Left lung (tissue), 4 donors: ENCODE measurements at regions not wholly inside any gene's neighbourhood (a gene's known extent, or its start where the extent isn't known, plus 50 kb on each side); places are given as distances from the start of the nearest gene placed in this dataset.

Experiments
- ATAC-seq: fragments of 200-7000 bp; cut with Tn5 transposase; one replicate; pipeline ENCODE4 v1.9.1; 2020; ENCODE audit warnings: moderate library complexity
- DNase-seq, 4 donors: peaks; one replicate each; pipeline ENCODE4 v3.0.0-alpha.2; 2013 to 2020
- H3K27ac ChIP-seq, 2 donors: fragments of 200-600 bp; sonication (generic) in 1 of 2; one replicate each; pipeline versions ENCODE4 v1.5.0 to v1.8.0; 2020 to 2021
- H3K27me3 ChIP-seq, 2 donors: fragments of 200-600 bp; sonication (generic) in 1 of 2; one replicate each; pipeline versions ENCODE4 v1.5.0 to v1.8.0; 2020 to 2021
- H3K36me3 ChIP-seq, 2 donors: fragments of 200-600 bp; sonication (generic) in 1 of 2; one replicate each; pipeline versions ENCODE4 v1.5.0 to v1.8.0; 2020 to 2021
- H3K4me1 ChIP-seq, 2 donors: fragments of 200-600 bp; one replicate each; pipeline ENCODE4 v1.8.0; 2021
- H3K4me3 ChIP-seq, 2 donors: fragments of 200-600 bp; sonication (generic) in 1 of 2; one replicate each; pipeline versions ENCODE4 v1.5.0 to v1.8.0; 2020 to 2021; ENCODE audit warnings: mild to moderate bottlenecking in 1 of 2
- H3K9me3 ChIP-seq, 2 donors: fragments of 200-600 bp; sonication (generic) in 1 of 2; one replicate each; pipeline versions ENCODE4 v1.5.0 to v1.8.0; 2020 to 2021
- intact Hi-C, 2 donors: fragments of 100-400 bp; cut with DNase I; formaldehyde crosslinking; loops; one replicate each; pipeline versions ENCODE4 v1.11.2 to v1.14.2; 2022
- TF ChIP-seq, protein P1 (sequence below), 2 donors: fragments of 200-600 bp; sonication (generic) in 1 of 2; IDR thresholded peaks; one replicate each; pipeline versions ENCODE4 v1.5.0 to v1.8.0; 2021; ENCODE audit warnings: antibody characterized with exemption in 2 of 2
- donor health status: DM: no; HTN: yes; CAD: no.
- donor health status: DM: no; HTN: no; CAD: no.

GRCh38 chr3:161579395-161580126, 83.0 kb downstream of the OTOL1 start:
- Histone ChIP-seq H3K27ac (no peak overlapping the region), H3K4me1 (no peaks in the 10 kb centered on the region), H3K4me3 (no peak overlapping the region), H3K36me3 (no peaks in the 10 kb centered on the region), H3K27me3 (no peaks in the 10 kb centered on the region), H3K9me3 (no peaks in the 10 kb centered on the region)
- TF ChIP-seq, protein P1, sequence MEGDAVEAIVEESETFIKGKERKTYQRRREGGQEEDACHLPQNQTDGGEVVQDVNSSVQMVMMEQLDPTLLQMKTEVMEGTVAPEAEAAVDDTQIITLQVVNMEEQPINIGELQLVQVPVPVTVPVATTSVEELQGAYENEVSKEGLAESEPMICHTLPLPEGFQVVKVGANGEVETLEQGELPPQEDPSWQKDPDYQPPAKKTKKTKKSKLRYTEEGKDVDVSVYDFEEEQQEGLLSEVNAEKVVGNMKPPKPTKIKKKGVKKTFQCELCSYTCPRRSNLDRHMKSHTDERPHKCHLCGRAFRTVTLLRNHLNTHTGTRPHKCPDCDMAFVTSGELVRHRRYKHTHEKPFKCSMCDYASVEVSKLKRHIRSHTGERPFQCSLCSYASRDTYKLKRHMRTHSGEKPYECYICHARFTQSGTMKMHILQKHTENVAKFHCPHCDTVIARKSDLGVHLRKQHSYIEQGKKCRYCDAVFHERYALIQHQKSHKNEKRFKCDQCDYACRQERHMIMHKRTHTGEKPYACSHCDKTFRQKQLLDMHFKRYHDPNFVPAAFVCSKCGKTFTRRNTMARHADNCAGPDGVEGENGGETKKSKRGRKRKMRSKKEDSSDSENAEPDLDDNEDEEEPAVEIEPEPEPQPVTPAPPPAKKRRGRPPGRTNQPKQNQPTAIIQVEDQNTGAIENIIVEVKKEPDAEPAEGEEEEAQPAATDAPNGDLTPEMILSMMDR (IDR thresholded peaks at IDR 0.05), result no peak
- ATAC-seq (no peak), DNase-seq (no peak)
- intact Hi-C loops, result no loop called here

DNA sequence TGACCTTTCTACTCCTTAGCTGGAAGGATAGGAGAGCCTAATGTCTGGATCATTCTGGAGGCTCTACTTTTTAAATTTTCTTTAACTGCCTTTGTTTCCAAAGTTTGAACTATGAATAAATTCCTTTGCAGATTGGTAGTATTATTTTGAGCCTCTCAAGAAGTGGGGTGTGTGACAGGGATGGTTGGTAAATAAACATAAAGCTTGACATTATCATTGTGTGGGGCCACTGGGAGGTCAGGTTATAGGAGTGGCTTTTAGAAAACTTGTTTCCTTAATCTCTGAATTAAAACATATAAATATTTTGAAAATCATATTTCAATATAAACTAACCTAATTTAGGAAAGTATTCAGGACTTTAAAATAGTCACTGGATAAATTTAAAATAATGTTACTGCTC, 89.3 kb downstream of the OTOL1 start:
- TF ChIP-seq, protein P1 (IDR thresholded peaks at IDR 0.05), result no peak
- Histone ChIP-seq H3K9me3 (peaks cover 0 to 6% of the 10 kb centered on the region in 2 donors), H3K36me3 (no peaks in the 10 kb centered on the region), H3K27ac (no peak overlapping the region), H3K27me3 (no peaks in the 10 kb centered on the region), H3K4me3 (no peak overlapping the region), H3K4me1 (no peaks in the 10 kb centered on the region)
- ATAC-seq (no peak), DNase-seq (no peak)
- intact Hi-C loops, result no loop called here

- intact Hi-C loops, result no loop called here
These were observed 90.1 kb downstream of the OTOL1 start for GRCh38 chr3:161586556-161587235.

DNA sequence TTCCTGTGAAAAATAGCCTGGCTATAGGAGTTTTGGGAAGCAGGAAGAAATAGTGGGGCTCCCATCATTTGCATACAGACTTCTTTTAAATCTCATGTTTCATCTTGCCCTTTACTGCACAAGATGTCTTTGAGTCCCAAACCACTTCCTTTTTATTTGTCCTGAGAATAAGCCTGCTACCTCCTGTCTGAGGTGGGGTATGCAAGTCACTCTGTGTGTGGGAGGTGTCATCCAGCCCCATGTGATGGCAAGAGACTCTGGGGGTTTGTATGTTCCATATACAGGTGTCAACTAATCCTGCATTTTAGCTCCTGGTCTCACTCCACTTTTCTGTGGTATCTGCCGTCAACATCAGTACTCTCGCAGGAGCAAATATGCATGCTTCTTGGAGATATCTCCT, 102.0 kb downstream of the OTOL1 start:
- Histone ChIP-seq H3K36me3 (no peaks in the 10 kb centered on the region), H3K4me1 (no peaks in the 10 kb centered on the region), H3K27me3 (no peaks in the 10 kb centered on the region), H3K9me3 (no peaks in the 10 kb centered on the region), H3K4me3 (no peak overlapping the region), H3K27ac (no peak overlapping the region)
- ATAC-seq (no peak), DNase-seq (no peak)
- TF ChIP-seq, protein P1 (IDR thresholded peaks at IDR 0.05), result no peak
- intact Hi-C loops, result no loop called here

More at GRCh38 chr3:161586556-161587235, 90.1 kb downstream of the OTOL1 start:
- H3K9me3 ChIP-seq, result peaks cover 0 to 10% of the 10 kb centered on the region in 2 donors
- no peak overlapping the region for H3K27ac ChIP-seq
- TF ChIP-seq, protein P1 (IDR thresholded peaks at IDR 0.05), result no peak
- DNase-seq (no peak), ATAC-seq (no peak)
- H3K4me1 ChIP-seq, result no peaks in the 10 kb centered on the region
- H3K27me3 ChIP-seq, result no peaks in the 10 kb centered on the region
- no peaks in the 10 kb centered on the region for H3K36me3 ChIP-seq
- H3K4me3 ChIP-seq, result no peak overlapping the region

DNA sequence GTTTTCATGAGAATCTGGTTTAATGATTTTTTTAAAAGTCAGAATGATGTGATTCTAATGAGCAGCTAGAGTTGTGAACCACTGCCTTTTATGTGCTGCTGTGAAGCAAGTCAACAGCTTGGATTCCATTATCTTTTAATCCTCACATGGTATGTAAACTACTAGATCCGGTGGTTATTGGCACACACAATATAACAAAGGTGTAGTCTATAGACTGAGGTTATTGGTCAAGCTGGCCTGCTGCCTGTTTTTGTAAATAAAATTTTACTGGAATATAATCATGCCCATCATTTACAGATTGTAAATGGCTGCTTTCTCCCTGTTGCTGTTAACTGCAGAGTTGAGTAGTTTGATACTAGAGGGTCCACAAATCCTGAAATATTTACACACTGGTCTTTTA, 103.1 kb downstream of the OTOL1 start:
- ATAC-seq, result no peak
- intact Hi-C loops, result no loop called here
- Histone ChIP-seq H3K4me3 (no peak overlapping the region), H3K4me1 (no peaks in the 10 kb centered on the region), H3K36me3 (no peaks in the 10 kb centered on the region), H3K9me3 (no peaks in the 10 kb centered on the region), H3K27ac (no peak overlapping the region), H3K27me3 (no peaks in the 10 kb centered on the region)
- DNase-seq, result no peak
- TF ChIP-seq, protein P1 (IDR thresholded peaks at IDR 0.05), result no peak
